Liver (tissue), 8 donors: ENCODE measurements at regions not wholly inside any gene's neighbourhood (a gene's known extent, or its start where the extent isn't known, plus 50 kb on each side); places are given as distances from the start of the nearest gene placed in this dataset.

Source experiments
- DNase-seq: peaks from one replicate; pipeline ENCODE4 v3.0.0-alpha.2; 2017; ENCODE audit warnings: low spot score
- H3K27ac ChIP-seq, 2 donors: one replicate each; pipeline ENCODE4 v1.7.0; 2013; ENCODE audit warnings: inconsistent platforms in 2 of 2, low read length in 2 of 2, control low read depth in 1 of 2, low read depth in 1 of 2, mild to moderate bottlenecking in 1 of 2
- H3K27me3 ChIP-seq, 4 donors: one replicate each; pipeline versions ENCODE4 v1.6.1 to v1.7.0; 2013; ENCODE audit warnings: low read length in 3 of 4, inconsistent platforms in 1 of 4, mild to moderate bottlenecking in 1 of 4, moderate library complexity in 1 of 4; ENCODE audit not compliant: control insufficient read depth in 4 of 4, insufficient read depth in 4 of 4
- H3K36me3 ChIP-seq, 4 donors: one replicate each; pipeline versions ENCODE4 v1.6.1 to v1.7.0; 2013; ENCODE audit warnings: low read length in 3 of 4, mild to moderate bottlenecking in 3 of 4, low read depth in 1 of 4, moderate library complexity in 1 of 4; ENCODE audit not compliant: control insufficient read depth in 4 of 4, insufficient read depth in 3 of 4
- H3K4me1 ChIP-seq, 4 donors: one replicate each; pipeline versions ENCODE4 v1.6.1 to v1.7.0; 2013; ENCODE audit warnings: low read length in 3 of 4, mild to moderate bottlenecking in 3 of 4, moderate library complexity in 1 of 4; ENCODE audit not compliant: control insufficient read depth in 4 of 4, insufficient read depth in 4 of 4
- H3K4me3 ChIP-seq, 3 donors: one replicate each; pipeline versions ENCODE4 v1.6.1 to v1.7.0; 2013; ENCODE audit warnings: low read length in 3 of 3, control low read depth in 1 of 3, low read depth in 1 of 3, mild to moderate bottlenecking in 1 of 3
- H3K9ac ChIP-seq, 2 donors: one replicate each; pipeline ENCODE4 v1.7.0; 2013; ENCODE audit warnings: low read length in 2 of 2, mild to moderate bottlenecking in 2 of 2, moderate library complexity in 2 of 2, control low read depth in 1 of 2, low read depth in 1 of 2
- H3K9me3 ChIP-seq, 4 donors: one replicate each; pipeline versions ENCODE4 v1.6.1 to v1.7.0; 2013; ENCODE audit warnings: low read length in 3 of 4; ENCODE audit not compliant: control insufficient read depth in 4 of 4
- CTCF ChIP-seq: fragments of 150-350 bp; IDR thresholded peaks from 2 replicates; pipeline ENCODE4 v1.5.1; 2017; ENCODE audit warnings: improper control_type of control experiment, low read depth, low read length; ENCODE audit not compliant: missing input control
- EGR1 ChIP-seq, 2 donors: IDR thresholded peaks; 2 replicates each; pipeline ENCODE4 v1.6.1; 2016 to 2018; ENCODE audit warnings: antibody characterized with exemption in 2 of 2, low read depth in 2 of 2
- FOXA1 ChIP-seq: IDR thresholded peaks from 2 replicates; pipeline ENCODE4 v1.6.1; 2016; ENCODE audit warnings: antibody characterized with exemption
- FOXA2 ChIP-seq: IDR thresholded peaks from 2 replicates; pipeline ENCODE4 v1.6.1; 2016; ENCODE audit warnings: antibody characterized with exemption
- GABPA ChIP-seq, 2 donors: IDR thresholded peaks in 1 of 2; conservative IDR thresholded peaks in 1 of 2; 2 replicates each; pipeline ENCODE4 v1.6.1; 2016; ENCODE audit warnings: antibody characterized with exemption in 2 of 2, mild to moderate bottlenecking in 1 of 2, moderate library complexity in 1 of 2
- HNF4A ChIP-seq, 2 donors: conservative IDR thresholded peaks; 2 replicates each; pipeline ENCODE4 v1.6.1; 2016; ENCODE audit warnings: antibody characterized with exemption in 2 of 2, mild to moderate bottlenecking in 2 of 2
- HNF4G ChIP-seq: IDR thresholded peaks from 2 replicates; pipeline ENCODE4 v1.6.1; 2016; ENCODE audit warnings: antibody characterized with exemption
- JUND ChIP-seq, 2 donors: IDR thresholded peaks; 2 replicates each; pipeline ENCODE4 v1.6.1; 2016; ENCODE audit warnings: antibody characterized with exemption in 2 of 2
- MAX ChIP-seq: IDR thresholded peaks from 2 replicates; pipeline ENCODE4 v1.6.1; 2016; ENCODE audit warnings: antibody characterized with exemption
- NR2F2 ChIP-seq: IDR thresholded peaks from 2 replicates; pipeline ENCODE4 v1.6.1; 2016; ENCODE audit warnings: antibody characterized with exemption
- RAD21 ChIP-seq, 2 donors: IDR thresholded peaks; 2 replicates each; pipeline ENCODE4 v1.6.1; 2016; ENCODE audit warnings: antibody characterized with exemption in 2 of 2, mild to moderate bottlenecking in 2 of 2
- REST ChIP-seq: IDR thresholded peaks from 2 replicates; pipeline ENCODE4 v1.6.1; 2016; ENCODE audit warnings: antibody characterized with exemption, mild to moderate bottlenecking
- RXRA ChIP-seq, 2 donors: IDR thresholded peaks; 2 replicates each; pipeline ENCODE4 v1.6.1; 2017 to 2018; ENCODE audit warnings: antibody characterized with exemption in 2 of 2, mild to moderate bottlenecking in 1 of 2
- SP1 ChIP-seq: IDR thresholded peaks from 2 replicates; pipeline ENCODE4 v1.6.1; 2018; ENCODE audit warnings: antibody characterized with exemption, mild to moderate bottlenecking
- TAF1 ChIP-seq: conservative IDR thresholded peaks from 2 replicates; pipeline ENCODE4 v1.6.1; 2016; ENCODE audit warnings: antibody characterized with exemption, mild to moderate bottlenecking
- WGBS: extraction: QIAGEN DNeasy Blood & Tissue Kit; methylation state at CpG from one replicate; pipeline ENCODE4 v1.1.7; 2013; 5-methylcytosine and 5-hydroxymethylcytosine counted together
- TF ChIP-seq, protein P1 (sequence below): IDR thresholded peaks from 2 replicates; pipeline ENCODE4 v1.6.1; 2016; ENCODE audit warnings: antibody characterized with exemption
- TF ChIP-seq, protein P2 (sequence below): IDR thresholded peaks from 2 replicates; pipeline ENCODE4 v1.6.1; 2016; ENCODE audit warnings: antibody characterized with exemption
- donor health status: healthy.
- donor health status: healthy.
- donor health status: healthy.
- donor health status: healthy.
- donor health status: healthy.

- TF ChIP-seq FOXA1 (no peak), FOXA2 (no peak), TAF1 (no peak), NR2F2 (no peak), RXRA (IDR thresholded peaks at IDR 0.05) (no peak), RAD21 (IDR thresholded peaks at IDR 0.05) (no peak), JUND (IDR thresholded peaks at IDR 0.05) (no peak), HNF4A (conservative IDR thresholded peaks at IDR 0.05) (no peak)
- TF ChIP-seq, protein P1, sequence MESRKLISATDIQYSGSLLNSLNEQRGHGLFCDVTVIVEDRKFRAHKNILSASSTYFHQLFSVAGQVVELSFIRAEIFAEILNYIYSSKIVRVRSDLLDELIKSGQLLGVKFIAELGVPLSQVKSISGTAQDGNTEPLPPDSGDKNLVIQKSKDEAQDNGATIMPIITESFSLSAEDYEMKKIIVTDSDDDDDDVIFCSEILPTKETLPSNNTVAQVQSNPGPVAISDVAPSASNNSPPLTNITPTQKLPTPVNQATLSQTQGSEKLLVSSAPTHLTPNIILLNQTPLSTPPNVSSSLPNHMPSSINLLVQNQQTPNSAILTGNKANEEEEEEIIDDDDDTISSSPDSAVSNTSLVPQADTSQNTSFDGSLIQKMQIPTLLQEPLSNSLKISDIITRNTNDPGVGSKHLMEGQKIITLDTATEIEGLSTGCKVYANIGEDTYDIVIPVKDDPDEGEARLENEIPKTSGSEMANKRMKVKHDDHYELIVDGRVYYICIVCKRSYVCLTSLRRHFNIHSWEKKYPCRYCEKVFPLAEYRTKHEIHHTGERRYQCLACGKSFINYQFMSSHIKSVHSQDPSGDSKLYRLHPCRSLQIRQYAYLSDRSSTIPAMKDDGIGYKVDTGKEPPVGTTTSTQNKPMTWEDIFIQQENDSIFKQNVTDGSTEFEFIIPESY, result no peak
- TF ChIP-seq, protein P2, sequence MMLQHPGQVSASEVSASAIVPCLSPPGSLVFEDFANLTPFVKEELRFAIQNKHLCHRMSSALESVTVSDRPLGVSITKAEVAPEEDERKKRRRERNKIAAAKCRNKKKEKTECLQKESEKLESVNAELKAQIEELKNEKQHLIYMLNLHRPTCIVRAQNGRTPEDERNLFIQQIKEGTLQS, result no peak
- no peak for DNase-seq
- no peak overlapping the region for H3K27ac ChIP-seq
- no peak overlapping the region for H3K9ac ChIP-seq
- H3K4me3 ChIP-seq, result no peak overlapping the region
- H3K4me1 ChIP-seq, result no peaks in the 10 kb centered on the region
- no peaks in the 10 kb centered on the region for H3K9me3 ChIP-seq
- no peaks in the 10 kb centered on the region for H3K27me3 ChIP-seq
- WGBS, result 76% methylated on average over 5 of the region's 5 CpGs
- no peaks in the 10 kb centered on the region for H3K36me3 ChIP-seq
Measured at GRCh38 chr10:113297226-113297625, 255.6 kb upstream of the HABP2 start.

DNA sequence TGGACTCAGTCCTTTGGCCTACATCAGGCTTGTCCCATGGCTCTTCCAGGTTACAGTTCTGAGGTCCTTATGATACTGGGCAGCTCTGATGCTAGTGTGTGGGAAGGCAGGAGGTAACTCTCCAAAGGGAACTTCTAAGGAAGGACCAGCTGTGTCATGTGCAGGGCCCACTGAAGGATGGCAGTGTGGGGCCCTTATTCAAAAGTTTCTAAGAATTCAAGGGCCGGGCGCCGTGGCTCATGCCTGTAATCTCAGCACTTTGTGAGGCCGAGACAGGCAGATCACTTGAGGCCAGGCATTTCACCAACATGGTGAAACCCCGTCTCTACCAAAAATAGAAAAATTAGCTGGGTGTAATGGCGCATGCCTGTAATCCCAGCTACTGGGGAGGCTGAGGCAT, 254.2 kb upstream of the HABP2 start:
- no peak for DNase-seq
- Histone ChIP-seq H3K27ac (no peak overlapping the region), H3K27me3 (no peaks in the 10 kb centered on the region), H3K36me3 (no peaks in the 10 kb centered on the region), H3K4me1 (no peaks in the 10 kb centered on the region), H3K9ac (no peak overlapping the region), H3K9me3 (no peaks in the 10 kb centered on the region), H3K4me3 (no peak overlapping the region)
- no peak for TF ChIP-seq SP1
- TF ChIP-seq FOXA1, result no peak
- no peak for TF ChIP-seq REST
- TF ChIP-seq, protein P1, result no peak
- no peak for TF ChIP-seq FOXA2
- TF ChIP-seq MAX, result no peak
- TF ChIP-seq, protein P2, result no peak
- no peak for TF ChIP-seq EGR1 (IDR thresholded peaks at IDR 0.05; ENCODE audit: low read depth in 2 of 2)
- no peak for TF ChIP-seq GABPA (IDR thresholded peaks at IDR 0.05 in 1 of 2, conservative IDR thresholded peaks at IDR 0.05 in 1 of 2)
- TF ChIP-seq CTCF, result no peak
- TF ChIP-seq HNF4A (conservative IDR thresholded peaks at IDR 0.05), result no peak
- no peak for TF ChIP-seq JUND (IDR thresholded peaks at IDR 0.05)
- no peak for TF ChIP-seq HNF4G
- TF ChIP-seq RXRA (IDR thresholded peaks at IDR 0.05), result no peak
- no peak for TF ChIP-seq RAD21 (IDR thresholded peaks at IDR 0.05)
- no peak for TF ChIP-seq TAF1
- 96% methylated on average over 6 of the region's 6 CpGs for WGBS
